ENCODE measurements at regions not wholly inside any gene's neighbourhood (a gene's known extent, or its start where the extent isn't known, plus 50 kb on each side); places are given as distances from the start of the nearest gene placed in this dataset.

DNA sequence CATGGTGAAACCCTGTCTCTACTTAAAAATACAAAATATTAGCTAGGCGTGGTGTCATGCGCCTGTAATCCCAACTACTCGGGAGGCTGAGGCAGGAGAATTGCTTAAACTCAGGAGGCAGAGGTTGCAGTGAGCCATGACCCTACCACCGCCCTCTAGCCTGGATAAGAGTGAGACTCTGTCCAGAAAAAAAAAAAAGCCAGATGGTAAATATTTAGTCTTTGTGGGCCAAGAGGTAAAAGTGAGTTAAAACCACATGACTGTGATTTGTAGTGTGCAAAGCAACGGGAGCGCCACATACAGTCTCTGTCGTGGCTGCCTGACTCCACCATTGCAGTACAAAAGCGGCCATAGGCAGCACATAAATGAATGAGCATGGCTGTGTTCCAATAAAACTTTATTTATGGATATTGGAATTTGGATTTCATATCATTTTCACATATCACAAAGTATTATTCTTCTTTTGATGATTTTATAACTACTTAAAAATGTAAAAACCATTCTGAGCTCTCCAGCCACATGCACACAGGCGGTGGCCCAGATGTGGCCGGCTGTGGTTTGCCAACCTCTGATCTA lies 51.8 kb upstream of the CASZ1 start:
- DNase-seq (ENCODE audit: low read depth): no peak

DNA sequence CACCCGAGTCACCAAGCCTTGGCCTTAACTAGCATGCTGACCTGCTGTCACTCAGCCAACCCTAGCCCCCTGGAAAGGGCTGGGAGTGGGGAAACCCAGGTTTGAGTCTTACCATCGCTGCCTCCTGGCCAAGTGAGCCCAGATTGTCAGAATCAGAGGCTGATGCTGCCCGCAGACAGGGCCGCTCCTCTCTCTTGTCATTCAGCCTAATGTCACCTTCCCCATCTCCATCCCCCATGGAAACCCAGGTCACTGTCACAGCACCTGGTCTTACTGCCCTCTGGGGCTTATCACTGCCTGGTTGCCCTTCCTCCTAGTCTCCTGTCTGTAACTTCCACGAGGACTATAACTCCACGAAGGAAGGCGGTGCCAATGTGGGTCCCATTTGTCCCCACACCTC lies 53.6 kb upstream of the CASZ1 start:
- no peak for DNase-seq (ENCODE audit: low read depth)

DNA sequence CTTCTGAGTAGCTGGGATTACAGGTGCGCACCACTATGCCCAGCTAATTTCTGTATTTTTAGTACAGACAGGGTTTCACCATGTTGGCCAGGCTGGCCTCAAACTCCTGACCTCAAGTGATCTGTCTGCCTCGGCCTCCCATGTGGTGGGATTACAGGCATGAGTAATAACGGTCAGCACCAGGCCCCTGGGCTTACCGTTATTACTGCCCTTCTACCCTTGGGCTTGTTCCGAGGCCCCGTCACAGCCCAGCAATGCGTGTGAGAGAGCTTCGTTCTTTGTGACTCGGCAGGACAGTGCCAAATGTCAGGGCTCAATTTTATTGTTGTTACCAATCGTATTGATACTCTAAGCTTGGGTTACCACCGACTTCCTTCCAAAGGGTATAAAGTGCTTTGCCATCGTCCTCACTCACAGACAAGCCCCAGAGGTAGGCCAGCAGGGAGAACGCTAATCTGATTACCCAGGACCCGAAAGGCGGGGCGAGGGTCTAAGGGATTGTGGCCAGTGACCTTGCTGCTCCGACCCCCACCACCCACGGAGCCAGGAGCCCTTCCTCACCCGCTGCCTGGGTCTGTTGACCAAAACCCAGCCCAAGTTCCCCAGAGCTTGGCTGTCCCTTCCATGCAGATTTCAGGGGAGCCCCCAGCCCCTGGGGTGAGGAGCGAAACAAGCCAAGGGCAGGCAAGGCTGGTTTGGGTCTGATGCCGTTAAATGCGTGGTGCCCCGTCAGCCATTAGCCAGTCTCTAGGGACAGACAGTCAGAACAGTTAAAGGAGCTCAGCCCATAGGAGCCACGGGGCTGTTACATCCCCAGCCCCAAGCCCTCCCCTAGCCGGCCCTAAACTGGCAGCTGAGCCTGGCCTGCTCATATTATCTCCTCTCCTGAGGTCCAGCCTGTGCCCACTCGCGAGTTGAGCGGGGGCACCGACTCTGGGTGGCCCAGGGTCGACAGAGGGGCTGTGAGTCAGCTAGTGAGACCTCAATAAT lies 54.9 kb upstream of the CASZ1 start:
- no peak for DNase-seq (ENCODE audit: low read depth)

DNA sequence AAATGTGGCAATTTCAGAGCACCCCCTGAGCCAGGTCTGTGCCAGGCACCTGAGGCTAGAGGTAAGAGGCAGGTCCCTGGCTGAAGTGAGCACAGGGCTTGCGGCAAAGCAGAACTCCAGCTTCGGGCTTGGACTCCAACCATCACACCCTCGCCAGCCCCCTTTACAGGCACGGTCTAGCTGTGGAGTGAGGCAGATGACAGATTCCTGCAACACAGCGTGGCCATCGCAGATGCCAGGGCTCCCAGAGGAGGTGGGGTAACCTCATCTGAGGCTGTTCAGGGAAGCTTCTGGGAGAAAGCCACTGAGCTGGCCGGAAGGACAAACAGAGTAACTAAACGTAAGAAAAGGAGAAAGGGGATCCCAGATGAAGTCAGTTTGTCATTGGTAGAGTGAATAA lies 55.6 kb upstream of the CASZ1 start:
- no peak for DNase-seq (ENCODE audit: low read depth)

DNA sequence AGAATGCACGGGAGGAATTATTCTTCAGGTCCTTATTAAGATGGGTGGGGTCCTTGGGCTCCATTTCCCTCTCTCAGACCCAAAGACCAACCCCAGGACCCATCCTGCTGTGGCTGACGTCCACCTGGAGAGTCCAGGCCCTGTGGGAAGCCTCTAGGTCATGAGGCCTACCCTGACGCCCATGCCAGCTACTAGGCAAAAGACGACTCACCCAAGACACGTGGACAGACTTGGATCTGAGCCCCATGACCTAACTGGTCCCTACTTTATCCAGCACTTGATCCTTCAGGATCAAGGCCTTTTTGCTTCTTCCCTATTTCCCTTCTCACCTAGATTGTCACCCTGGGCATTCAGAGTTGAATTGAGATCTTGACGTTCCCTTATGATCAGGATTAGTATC lies 56.0 kb upstream of the CASZ1 start:
- DNase-seq (ENCODE audit: low read depth): no peak

DNA sequence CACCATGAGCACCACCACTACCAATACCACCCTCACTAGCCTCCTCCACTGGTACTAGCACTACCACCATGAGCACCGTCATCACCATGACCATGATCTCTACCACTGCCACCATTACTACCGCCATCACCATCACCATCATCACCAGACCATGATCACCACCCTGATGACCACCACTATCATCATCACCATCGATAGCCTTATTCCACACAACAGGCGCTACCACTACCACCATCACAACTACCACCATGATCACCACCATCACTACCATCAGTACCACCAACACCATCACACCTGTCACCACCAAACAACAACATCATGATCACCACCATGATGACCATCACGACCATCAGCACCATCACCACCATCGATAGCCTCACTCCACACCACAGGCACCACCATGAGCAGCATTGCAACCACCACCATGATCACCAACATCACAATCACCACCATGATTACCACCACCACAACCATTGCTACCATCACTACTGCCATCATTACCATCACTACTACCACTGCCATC lies 56.6 kb upstream of the CASZ1 start:
- no peak for DNase-seq (ENCODE audit: low read depth)

DNA sequence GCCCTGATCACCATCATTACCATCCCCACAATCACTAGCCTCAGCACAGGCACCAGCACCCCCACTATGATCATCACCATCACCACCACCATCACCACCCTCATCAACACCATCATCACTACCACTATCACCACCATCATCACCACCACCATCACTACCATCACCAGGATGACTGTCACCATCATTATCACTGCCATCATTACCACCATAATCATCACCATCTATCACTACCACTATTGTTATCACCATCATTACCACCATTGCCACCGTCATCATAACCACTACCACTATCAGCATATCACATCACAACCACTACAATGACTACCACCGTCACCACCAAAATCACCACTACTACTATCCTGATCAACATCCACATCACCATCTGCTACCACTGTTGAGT lies 57.3 kb upstream of the CASZ1 start:
- DNase-seq (ENCODE audit: low read depth): no peak

DNA sequence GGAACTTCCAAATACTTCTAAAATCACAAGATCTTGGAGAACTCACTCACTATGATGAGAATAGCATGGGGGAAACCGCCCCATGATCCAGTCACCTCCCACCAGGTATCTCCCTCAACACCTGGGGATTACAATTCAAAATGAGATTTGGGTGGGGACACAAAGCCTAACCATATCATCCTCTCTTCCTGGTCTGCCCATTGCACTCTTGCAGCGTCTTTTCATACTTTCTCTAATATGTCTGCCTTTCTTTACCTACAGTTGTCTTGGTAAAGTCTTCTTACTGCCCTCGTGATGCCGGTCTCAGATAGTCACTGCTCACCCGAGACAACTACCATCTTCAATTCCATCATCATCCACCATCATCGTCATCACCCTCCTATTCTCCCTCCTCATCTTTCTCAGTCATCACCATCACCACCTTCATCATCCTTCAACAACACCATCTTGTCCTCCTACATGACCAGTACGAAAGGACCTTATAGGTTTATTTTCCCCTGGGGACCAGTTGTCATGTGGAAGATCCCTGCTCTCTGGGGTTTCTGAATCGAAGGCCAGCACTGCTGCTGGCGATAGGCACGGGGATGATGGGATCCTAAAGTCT lies 58.5 kb upstream of the CASZ1 start:
- no peak for DNase-seq (ENCODE audit: low read depth)

DNA sequence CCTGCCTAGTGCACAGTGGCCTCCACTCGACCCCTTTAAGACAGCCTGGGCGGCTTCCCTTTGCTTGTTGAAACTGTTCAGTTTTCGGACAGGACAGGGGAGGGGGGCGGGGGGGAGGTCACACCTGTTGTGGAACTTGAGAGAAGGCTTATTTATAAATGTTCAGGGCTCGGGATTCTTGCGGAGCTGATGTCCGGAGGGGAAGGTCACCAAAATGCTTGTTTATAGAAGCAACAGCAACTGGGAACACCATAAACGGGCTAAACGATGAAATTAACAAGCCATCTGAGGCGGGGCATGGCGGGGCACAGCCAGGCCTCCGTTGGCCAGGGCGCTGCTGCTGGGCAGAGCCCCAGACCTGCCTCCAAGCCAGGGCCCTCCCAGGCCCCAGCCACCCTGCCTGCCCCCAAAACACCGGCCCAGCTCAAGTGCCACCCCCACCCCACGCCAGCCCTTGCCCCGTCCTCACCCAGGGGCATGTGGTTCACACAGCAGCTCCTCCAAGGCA lies 59.8 kb upstream of the CASZ1 start:
- no peak for DNase-seq (ENCODE audit: low read depth)

DNA sequence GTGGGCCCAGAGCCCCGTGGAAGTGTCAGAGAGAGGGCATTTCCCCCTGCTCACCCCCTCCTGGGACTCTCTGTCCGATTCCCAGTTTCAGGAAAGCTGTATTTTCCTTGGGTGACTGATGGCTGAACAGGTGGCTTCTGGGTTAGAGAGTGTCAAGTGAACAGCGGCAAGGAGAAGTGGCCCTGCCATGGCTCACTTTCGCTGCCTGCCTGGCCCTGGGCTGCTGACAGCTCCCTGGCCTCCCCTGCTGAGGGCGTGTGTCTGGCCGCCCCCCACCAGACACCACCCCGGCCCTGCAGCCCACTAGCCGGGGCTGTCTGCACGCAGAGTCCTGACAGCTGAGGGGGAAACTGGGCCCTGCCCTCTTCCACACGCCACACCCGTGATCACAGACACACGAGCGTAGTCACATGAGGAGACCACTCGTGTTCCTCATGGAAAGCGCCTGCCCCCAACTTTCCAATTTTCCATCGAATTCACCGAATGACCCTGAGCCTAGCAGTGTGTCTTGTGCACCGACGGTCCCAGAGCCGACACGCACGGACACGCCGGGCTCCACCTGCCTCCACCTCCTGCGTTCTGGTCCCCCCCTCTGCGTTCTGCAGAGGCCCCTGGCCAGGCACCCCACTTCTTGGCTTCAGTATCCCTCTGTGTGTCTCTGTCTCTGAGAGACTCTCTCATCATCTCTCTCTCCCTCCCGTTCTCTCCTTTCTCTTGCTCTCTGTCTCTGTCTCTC lies 60.6 kb upstream of the CASZ1 start:
- DNase-seq (ENCODE audit: low read depth): no peak

DNA sequence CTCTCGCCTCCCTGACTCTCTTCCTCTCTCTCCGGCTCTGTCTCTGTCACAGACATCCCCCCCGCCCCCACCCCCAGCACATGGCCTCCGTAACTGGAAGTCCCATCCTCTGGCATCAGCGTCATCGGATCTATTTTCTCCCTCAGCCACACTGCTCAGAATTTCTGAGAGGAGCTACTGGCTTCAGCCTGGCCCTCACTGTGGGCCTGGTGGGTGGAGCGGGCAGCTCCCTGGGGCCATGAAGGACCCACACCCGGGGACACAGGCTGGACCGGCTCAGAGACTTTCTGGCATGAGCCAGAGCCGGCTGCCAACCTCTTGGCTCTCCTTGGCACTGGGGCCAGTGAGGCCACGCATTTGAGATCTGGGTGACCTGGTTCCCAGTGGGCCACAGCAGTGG lies 61.2 kb upstream of the CASZ1 start:
- no peak for DNase-seq (ENCODE audit: low read depth)

DNA sequence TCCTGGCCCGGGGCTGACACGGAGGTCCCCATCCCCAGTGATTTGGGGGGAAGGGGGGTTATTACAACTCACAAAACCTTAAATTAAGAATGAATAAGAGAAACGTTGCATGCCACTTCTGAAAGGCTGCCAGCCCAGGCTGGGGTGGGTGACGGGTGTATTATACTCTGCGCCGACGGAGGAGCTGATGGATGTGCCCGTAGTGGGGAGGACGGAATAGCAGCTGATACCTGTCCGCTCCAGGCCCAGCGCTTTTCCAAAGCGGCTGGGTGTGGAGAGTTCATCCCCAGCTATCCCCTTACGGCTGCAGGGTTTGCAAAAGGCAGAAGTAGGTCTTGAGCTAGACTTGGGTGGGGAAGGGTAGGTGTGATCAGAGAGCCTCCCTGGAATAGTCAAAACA lies 63.8 kb upstream of the CASZ1 start:
- no peak for DNase-seq (ENCODE audit: low read depth)

DNA sequence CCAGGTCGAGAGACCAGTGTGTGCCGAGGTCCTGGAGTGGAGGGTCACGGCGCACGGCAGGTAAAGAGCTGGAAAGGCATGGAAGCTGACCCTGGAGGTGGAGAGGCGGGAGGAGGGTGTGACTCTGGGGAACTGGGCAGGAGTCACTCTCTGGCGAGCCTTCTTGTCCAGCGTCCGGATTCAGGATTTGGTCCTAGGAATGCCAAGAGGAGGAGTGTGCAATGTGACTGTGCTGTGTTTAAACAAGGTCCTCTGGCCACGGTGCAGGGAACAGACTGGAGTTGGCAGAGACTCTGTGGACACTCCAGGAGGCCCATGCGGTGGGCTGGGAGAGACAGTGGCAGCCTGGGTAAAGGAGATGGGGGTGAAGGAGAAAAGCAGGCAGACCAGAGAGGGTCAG lies 64.2 kb upstream of the CASZ1 start:
- DNase-seq (ENCODE audit: low read depth): no peak

DNA sequence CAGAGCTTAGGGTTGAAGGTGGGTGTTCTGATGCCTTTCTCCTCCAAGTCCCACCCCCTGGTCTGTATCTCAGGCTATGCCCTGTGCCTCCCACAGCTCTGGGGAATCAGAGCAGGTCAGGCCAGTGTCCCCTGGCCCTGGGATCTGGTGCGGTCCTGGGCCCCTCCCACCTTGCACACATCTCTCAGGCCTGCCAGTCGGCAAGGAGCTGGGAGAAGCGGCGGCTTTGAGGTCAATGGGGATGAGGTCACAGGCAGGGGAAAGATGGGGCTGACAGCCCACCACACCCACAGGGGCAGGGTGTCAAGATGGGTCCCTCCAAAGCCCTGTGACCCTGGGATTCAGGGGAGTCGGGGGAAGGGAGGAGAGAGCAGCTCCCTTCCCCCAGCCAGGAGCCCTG lies 65.4 kb upstream of the CASZ1 start:
- DNase-seq (ENCODE audit: low read depth): no peak

DNA sequence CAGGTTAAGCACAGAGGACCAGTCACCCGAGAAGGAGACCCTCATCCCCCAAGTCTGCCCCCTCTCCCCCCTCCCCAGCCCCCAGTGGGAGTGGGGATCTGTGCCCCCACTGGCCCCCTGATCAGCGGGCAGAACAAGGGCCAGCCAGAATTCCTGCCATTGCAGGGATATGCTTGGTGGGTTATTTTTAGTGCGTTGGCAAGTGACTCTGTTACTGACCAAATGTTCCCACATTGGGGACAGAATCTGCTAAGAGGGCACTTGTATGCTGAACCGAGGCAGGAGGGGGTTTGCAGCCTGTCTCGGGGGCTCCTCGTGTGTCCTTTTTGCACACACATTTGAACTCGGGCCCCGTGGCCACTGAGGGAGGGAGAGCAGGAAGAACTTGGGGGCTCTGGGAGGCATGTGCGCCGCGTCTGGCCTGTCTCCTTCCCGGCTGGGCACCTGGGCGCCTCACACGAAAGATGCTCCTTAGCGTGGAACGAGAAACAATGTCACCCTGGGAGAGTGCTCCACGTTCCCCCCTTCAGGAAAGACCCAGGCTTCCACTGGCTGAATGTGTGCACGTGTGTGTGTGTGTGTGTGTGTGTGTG lies 66.4 kb upstream of the CASZ1 start:
- no peak for DNase-seq (ENCODE audit: low read depth)

DNA sequence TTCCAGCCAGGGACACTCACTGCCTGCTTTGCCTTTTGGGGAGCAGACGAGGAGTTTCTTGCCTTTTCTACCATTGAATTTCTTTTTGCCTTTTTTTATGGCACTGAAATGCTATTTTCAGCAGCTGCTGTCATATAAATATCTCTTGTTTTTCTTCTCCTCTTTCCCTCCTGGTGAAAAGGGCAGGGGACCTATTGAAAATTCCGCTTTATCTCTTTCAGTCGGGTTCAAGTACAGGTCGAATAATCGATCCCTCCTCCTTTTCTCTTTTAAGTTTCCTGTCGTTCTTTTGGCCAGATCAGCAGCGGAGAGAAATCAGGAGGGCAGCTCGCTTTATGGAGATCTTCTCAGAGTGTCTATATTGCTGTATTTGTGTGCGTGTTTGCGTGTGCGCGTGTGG lies 67.4 kb upstream of the CASZ1 start:
- no peak for DNase-seq (ENCODE audit: low read depth)

DNA sequence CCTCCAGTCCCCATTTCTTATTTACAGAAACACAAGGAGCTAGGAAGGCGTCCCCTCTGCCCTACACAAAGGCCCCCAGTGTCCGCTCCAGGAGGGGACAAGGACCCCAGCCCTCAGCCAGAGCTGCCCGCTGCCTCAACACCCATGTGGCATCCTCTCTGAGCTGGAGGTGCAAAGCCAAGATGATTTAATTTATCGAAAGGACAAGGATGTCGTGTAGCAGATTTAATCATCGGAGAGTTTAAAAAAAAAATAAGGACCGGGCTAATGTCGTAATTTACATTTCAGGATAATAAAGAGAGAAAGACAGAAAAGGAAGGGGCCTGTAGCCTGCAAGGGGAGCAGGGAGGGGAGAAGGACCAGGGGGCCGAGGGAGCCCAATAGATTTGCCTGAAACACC lies 68.3 kb upstream of the CASZ1 start:
- no peak for DNase-seq (ENCODE audit: low read depth)

DNA sequence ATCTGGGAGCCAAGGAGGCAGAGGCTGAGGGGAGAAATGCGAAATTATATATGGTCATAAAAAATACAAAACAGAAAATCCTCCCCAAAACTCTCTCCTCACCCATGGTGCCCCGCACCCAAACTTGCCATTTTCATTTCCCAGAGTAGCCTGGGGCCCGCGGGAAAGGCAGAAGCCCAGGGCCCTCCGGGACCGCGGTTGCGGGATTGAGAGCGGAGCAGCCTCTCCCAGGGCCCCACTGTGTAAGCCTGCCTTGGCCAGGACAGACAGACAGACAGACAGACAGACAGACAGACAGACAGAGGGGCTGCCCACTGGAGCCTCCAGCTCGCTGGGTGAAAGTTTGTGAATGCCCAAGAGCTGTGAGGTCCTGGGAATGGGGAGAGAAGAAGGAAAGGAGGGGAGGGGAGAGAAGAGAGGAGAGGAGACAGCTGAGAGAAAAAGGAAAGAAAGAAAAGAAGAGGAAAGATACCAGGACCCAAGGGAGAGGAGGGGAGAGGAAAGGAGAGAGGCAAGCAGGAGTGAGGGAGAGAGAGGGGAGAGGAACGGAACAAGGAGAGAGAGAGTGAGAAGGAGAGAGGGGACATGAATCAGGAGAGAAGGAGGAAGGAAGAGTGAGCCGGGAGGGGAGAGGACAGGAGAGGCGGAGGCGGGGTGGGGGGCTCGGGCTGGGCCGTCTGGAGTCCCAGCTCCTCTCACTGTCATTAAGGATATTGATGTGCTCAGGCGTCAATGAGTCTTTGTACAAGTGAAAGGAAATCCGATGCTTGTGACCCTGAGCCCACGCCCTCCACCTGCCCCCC lies 69.3 kb upstream of the CASZ1 start:
- no peak for DNase-seq (ENCODE audit: low read depth)

DNA sequence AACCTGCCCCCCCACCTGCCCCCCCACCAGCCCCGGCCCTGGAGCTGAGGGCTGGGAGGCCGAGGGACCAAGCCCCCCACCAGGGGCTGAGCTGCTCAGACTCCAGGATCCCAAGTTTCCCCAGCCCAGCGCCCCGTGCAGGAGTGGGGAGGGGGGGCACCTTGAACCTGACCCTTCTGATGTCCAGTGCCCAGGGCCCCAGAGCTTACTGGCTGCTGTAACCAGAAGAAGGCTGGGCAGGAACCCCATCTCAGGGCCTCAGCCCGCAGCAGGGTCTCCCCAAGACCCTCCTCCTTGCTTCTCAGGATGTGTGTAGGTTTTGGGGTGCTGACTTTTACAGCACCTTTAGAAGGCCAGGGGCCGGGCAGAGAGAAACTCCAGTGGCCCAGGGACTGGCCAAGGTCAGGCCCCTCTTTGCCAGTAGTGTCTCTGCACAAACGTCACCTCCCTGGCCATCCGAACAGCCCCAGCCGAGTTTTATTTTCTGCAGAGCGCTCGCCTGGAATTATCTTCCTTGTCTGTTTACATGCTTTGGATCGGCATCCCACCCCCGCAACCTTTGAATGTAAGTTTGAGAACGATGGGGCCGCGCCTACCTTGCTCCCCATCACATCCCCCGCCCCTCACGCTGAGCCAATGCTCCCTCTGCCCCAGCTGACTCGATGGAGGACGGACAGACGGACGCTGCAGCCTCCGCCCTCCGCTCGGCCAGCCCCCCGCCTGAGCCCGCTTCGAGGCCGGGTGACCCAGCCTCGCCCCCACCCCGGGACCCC lies 70.1 kb upstream of the CASZ1 start:
- DNase-seq (ENCODE audit: low read depth): no peak

DNA sequence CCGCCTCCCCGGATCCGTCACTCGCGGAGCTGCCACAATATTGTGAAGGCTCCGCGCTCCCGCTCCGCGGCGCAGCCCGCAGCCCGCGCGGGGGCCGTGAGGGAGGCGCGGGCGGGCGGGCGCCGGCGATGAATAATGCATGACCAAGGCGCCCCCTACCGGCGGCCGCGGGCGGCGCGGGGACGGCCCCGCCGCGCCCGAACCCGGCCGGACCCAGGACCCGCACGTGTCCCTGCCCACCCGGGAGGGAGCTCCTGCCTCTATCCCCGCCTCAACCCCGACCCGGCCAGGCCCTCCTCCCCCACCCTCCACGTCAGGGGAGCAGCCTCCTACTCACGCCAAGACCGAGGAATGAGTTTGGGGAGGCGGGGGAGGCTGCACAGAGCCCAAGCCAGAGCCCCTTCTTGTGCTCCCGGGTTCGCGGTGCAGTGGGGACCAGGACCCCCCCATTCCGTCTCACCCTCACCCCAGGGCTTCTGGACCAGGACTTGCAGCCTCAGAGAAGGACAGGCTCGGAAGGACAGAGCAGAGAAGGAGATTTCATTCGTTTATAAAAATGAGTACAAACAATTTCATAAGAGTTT lies 70.8 kb upstream of the CASZ1 start:
- peak; percentile 28 for DNase-seq (ENCODE audit: low read depth)
